ENCODE measurements at regions not wholly inside any gene's neighbourhood (a gene's known extent, or its start where the extent isn't known, plus 50 kb on each side); places are given as distances from the start of the nearest gene placed in this dataset.
"Not testable (repeated sequence)": the region's sequence is repeated elsewhere in the genome, so short reads cannot be mapped to it uniquely, and the experiment has no call there.

- DNase-seq; intact Hi-C loops (cut with DNase I; ENCODE audit: low total_unique reads); H3K4me1 ChIP-seq; in situ Hi-C loops (cut with MboI; ENCODE audit: low sequenced_read_pairs in 4 of 4); H3K27me3 ChIP-seq; H3K27ac ChIP-seq; H3K4me3 ChIP-seq; H3K36me3 ChIP-seq; H3K9me3 ChIP-seq; ATAC-seq: not testable (repeated sequence)
Measured at GRCh38 chr3:10109-10996, 186.2 kb upstream of the CHL1 start.

- Histone ChIP-seq H3K27ac (no peak overlapping the region), H3K4me3 (no peak overlapping the region), H3K9me3 (no peaks in the 10 kb centered on the region), H3K4me1 (no peaks in the 10 kb centered on the region), H3K27me3 (no peaks in the 10 kb centered on the region), H3K36me3 (no peaks in the 10 kb centered on the region)
- TF ChIP-seq POLR2A (IDR thresholded peaks at IDR 0.05) (no peak), CTCF (IDR thresholded peaks at IDR 0.05 in 4 of 5, conservative IDR thresholded peaks at IDR 0.05 in 1 of 5) (no peak)
- DNase-seq: no peak
- intact Hi-C loops (cut with DNase I; ENCODE audit: low total_unique reads): no loop called here
- in situ Hi-C loops (cut with MboI; ENCODE audit: low sequenced_read_pairs in 4 of 4): no loop called here
- no peak for ATAC-seq
Measured at GRCh38 chr3:11734-12133, 184.8 kb upstream of the CHL1 start.

- no peak for ATAC-seq
Measured at GRCh38 chr3:14652-15051, 181.9 kb upstream of the CHL1 start.

GRCh38 chr3:16366-16765 is 180.2 kb upstream of the CHL1 start:
- H3K27ac ChIP-seq: no peak overlapping the region
- no peaks in the 10 kb centered on the region for H3K9me3 ChIP-seq
- H3K4me3 ChIP-seq: no peak overlapping the region
- intact Hi-C loops (cut with DNase I; ENCODE audit: low total_unique reads) (no loop called here), in situ Hi-C loops (cut with MboI; ENCODE audit: low sequenced_read_pairs in 4 of 4) (no loop called here)
- H3K4me1 ChIP-seq: no peaks in the 10 kb centered on the region
- TF ChIP-seq POLR2A (IDR thresholded peaks at IDR 0.05) (no peak), CTCF (IDR thresholded peaks at IDR 0.05 in 4 of 5, conservative IDR thresholded peaks at IDR 0.05 in 1 of 5) (no peak)
- no peak for DNase-seq
- no peaks in the 10 kb centered on the region for H3K36me3 ChIP-seq
- H3K27me3 ChIP-seq: no peaks in the 10 kb centered on the region
- no peak for ATAC-seq

More at GRCh38 chr3:14652-15051, 181.9 kb upstream of the CHL1 start:
- H3K4me3 ChIP-seq: no peak overlapping the region
- H3K4me1 ChIP-seq: no peaks in the 10 kb centered on the region
- TF ChIP-seq POLR2A (IDR thresholded peaks at IDR 0.05) (no peak), CTCF (IDR thresholded peaks at IDR 0.05 in 4 of 5, conservative IDR thresholded peaks at IDR 0.05 in 1 of 5) (no peak)
- intact Hi-C loops (cut with DNase I; ENCODE audit: low total_unique reads) (no loop called here), in situ Hi-C loops (cut with MboI; ENCODE audit: low sequenced_read_pairs in 4 of 4) (no loop called here)
- H3K27me3 ChIP-seq: no peaks in the 10 kb centered on the region
- no peaks in the 10 kb centered on the region for H3K36me3 ChIP-seq
- H3K9me3 ChIP-seq: no peaks in the 10 kb centered on the region
- H3K27ac ChIP-seq: no peak overlapping the region
- DNase-seq: no peak

GRCh38 chr3:20421-20820 is 176.1 kb upstream of the CHL1 start:
- H3K27me3 ChIP-seq: no peaks in the 10 kb centered on the region
- intact Hi-C loops (cut with DNase I; ENCODE audit: low total_unique reads): no loop called here
- no peak for TF ChIP-seq POLR2A (IDR thresholded peaks at IDR 0.05)
- TF ChIP-seq CTCF (IDR thresholded peaks at IDR 0.05 in 4 of 5, conservative IDR thresholded peaks at IDR 0.05 in 1 of 5): no peak

More at GRCh38 chr3:20421-20820, 176.1 kb upstream of the CHL1 start:
- H3K9me3 ChIP-seq: no peaks in the 10 kb centered on the region
- no peak overlapping the region for H3K27ac ChIP-seq
- no peak for DNase-seq
- no peak overlapping the region for H3K4me3 ChIP-seq
- in situ Hi-C loops (cut with MboI; ENCODE audit: low sequenced_read_pairs in 4 of 4): no loop called here
- ATAC-seq: no peak
- no peaks in the 10 kb centered on the region for H3K36me3 ChIP-seq
- H3K4me1 ChIP-seq: no peaks in the 10 kb centered on the region
